Loucy (cell line): ENCODE measurements at regions not wholly inside any gene's neighbourhood (a gene's known extent, or its start where the extent isn't known, plus 50 kb on each side); places are given as distances from the start of the nearest gene placed in this dataset.

Experiments used
- H2AFZ ChIP-seq: fragments of 200-600 bp; sonication (generic); 2 replicates; pipeline ENCODE4 v1.6.0; 2016; ENCODE audit warnings: antibody characterized with exemption, mild to moderate bottlenecking, low read length, moderate library complexity
- H3F3A ChIP-seq: fragments of 200-600 bp; 2 replicates; pipeline ENCODE4 v1.6.0; 2016; ENCODE audit warnings: antibody characterized with exemption, low read depth, mild to moderate bottlenecking
- H3K27me3 ChIP-seq: fragments of 200-600 bp; sonication (generic); 2 replicates; pipeline ENCODE4 v1.6.1; 2014; ENCODE audit warnings: low read length, mild to moderate bottlenecking; ENCODE audit not compliant: insufficient read depth, poor library complexity, severe bottlenecking
- H3K36me3 ChIP-seq: fragments of 200-600 bp; sonication (generic); 2 replicates; pipeline ENCODE4 v1.6.1; 2016; ENCODE audit warnings: low read length; ENCODE audit not compliant: insufficient read depth
- H3K4me1 ChIP-seq: fragments of 200-600 bp; sonication (generic); 2 replicates; pipeline ENCODE4 v1.5.1; 2014; ENCODE audit warnings: low read length, mild to moderate bottlenecking; ENCODE audit not compliant: insufficient read depth, poor library complexity, severe bottlenecking
- H3K4me2 ChIP-seq: fragments of 200-600 bp; sonication (generic); 2 replicates; pipeline ENCODE4 v1.6.0; 2014; ENCODE audit warnings: antibody characterized with exemption, low read length, low read depth, mild to moderate bottlenecking; ENCODE audit not compliant: poor library complexity, severe bottlenecking
- H3K4me3 ChIP-seq: fragments of 200-600 bp; sonication (generic); 2 replicates; pipeline ENCODE4 v1.5.1; 2014; ENCODE audit warnings: low read length, mild to moderate bottlenecking, mixed read lengths; ENCODE audit not compliant: poor library complexity, severe bottlenecking
- H3K79me2 ChIP-seq: fragments of 200-600 bp; sonication (generic); 2 replicates; pipeline ENCODE4 v1.6.1; 2014; ENCODE audit warnings: low read length; ENCODE audit not compliant: insufficient read depth
- H3K9ac ChIP-seq: fragments of 200-600 bp; sonication (generic); 2 replicates; pipeline ENCODE4 v1.6.0; 2014; ENCODE audit warnings: mild to moderate bottlenecking, low read depth, low read length, moderate library complexity; ENCODE audit not compliant: poor library complexity, severe bottlenecking
- H3K9me2 ChIP-seq: fragments of 200-600 bp; sonication (generic); replicated peaks from 2 replicates; pipeline ENCODE4 v1.6.1; 2016; ENCODE audit warnings: low read depth, low read length, mixed read lengths
- H3K9me3 ChIP-seq: fragments of 200-600 bp; sonication (generic); 2 replicates; pipeline ENCODE4 v1.6.1; 2014; ENCODE audit warnings: mild to moderate bottlenecking, antibody characterized with exemption, low read length, low read depth; ENCODE audit not compliant: insufficient read depth
- H4K20me1 ChIP-seq: fragments of 200-600 bp; sonication (generic); 2 replicates; pipeline ENCODE4 v1.6.0; 2014; ENCODE audit warnings: antibody characterized with exemption, low read length, mild to moderate bottlenecking; ENCODE audit not compliant: insufficient read depth, poor library complexity, severe bottlenecking
- CTCF ChIP-seq: fragments of 200-600 bp; sonication (generic); conservative IDR thresholded peaks from 2 replicates; pipeline ENCODE4 v1.5.1; 2014; ENCODE audit warnings: mild to moderate bottlenecking, antibody characterized with exemption, low read length
- EZH2phosphoT487 ChIP-seq: fragments of 200-600 bp; IDR thresholded peaks from 2 replicates; pipeline ENCODE4 v1.6.1; 2018; ENCODE audit warnings: antibody characterized with exemption, mild to moderate bottlenecking, moderate library complexity, borderline replicate concordance

DNA sequence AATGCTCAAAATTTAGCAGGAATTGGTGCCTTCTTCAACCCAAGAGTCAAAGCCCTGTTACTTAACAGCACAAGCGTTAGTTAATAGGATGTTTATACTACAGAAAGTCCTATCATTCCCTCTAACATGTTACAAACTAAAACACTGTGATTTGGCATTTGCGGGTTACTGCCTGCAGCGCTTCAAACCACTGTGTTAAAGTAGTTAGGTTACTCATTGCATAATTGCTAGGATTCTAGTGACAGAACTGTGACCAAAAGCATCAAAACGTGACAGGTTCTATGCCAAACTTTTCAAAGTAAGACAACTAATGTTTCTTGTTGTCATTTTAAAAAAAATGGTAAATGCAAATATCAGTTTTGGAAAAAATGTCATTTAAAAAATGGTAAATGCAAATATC is 442.8 kb upstream of the ZFP42 start:
- Histone ChIP-seq H3K4me1 (no peaks in the 10 kb centered on the region), H3K9ac (no peak overlapping the region), H3F3A (no peaks in the 10 kb centered on the region), H3K79me2 (no peaks in the 10 kb centered on the region), H2AFZ (no peak overlapping the region), H3K36me3 (no peaks in the 10 kb centered on the region), H3K9me3 (no peaks in the 10 kb centered on the region; the same call in 1 of the 2 replicates), H3K4me2 (no peak overlapping the region), H3K9me2 (no peaks in the 10 kb centered on the region), H3K4me3 (no peak overlapping the region), H3K27me3 (no peaks in the 10 kb centered on the region), H4K20me1 (no peaks in the 10 kb centered on the region)
- TF ChIP-seq CTCF, result no peak
- TF ChIP-seq EZH2phosphoT487, result no peak

DNA sequence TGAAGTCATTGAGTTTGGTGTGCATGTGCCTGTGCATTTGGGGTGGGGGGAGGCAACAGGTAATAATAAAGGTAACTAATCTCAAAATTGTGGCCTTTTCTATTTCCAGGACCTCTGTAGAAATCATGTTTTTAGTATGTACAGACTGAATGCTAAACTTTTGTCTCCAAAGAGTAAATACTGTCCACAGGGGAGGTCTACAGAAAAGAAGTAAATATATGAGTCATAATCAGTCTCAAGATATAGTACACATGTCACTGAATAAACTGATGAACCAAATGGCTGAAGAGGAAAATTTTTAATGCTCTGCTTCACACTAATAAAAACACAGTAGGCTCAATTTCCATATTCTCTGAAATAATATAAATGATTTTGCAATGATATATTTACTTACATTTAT is 440.4 kb upstream of the ZFP42 start:
- TF ChIP-seq CTCF (no peak), EZH2phosphoT487 (no peak)
- Histone ChIP-seq H3K27me3 (no peaks in the 10 kb centered on the region), H3K79me2 (no peaks in the 10 kb centered on the region)

GRCh38 chr4:187558391-187558790 is 437.2 kb upstream of the ZFP42 start:
- Histone ChIP-seq H3K4me2 (no peak overlapping the region), H3K4me3 (no peak overlapping the region), H2AFZ (no peak overlapping the region), H3K9me2 (no peaks in the 10 kb centered on the region), H3K9ac (no peak overlapping the region), H4K20me1 (no peaks in the 10 kb centered on the region), H3F3A (no peaks in the 10 kb centered on the region), H3K79me2 (no peaks in the 10 kb centered on the region), H3K27me3 (no peaks in the 10 kb centered on the region), H3K9me3 (peaks cover 3% of the 10 kb centered on the region; the same call in 1 of the 2 replicates), H3K36me3 (no peaks in the 10 kb centered on the region), H3K4me1 (no peaks in the 10 kb centered on the region)
- TF ChIP-seq CTCF (no peak), EZH2phosphoT487 (no peak)

More for the DNA sequence above, 440.4 kb upstream of the ZFP42 start:
- H2AFZ ChIP-seq, result no peak overlapping the region
- no peaks in the 10 kb centered on the region for H3K9me2 ChIP-seq
- H3F3A ChIP-seq, result no peaks in the 10 kb centered on the region
- no peaks in the 10 kb centered on the region for H4K20me1 ChIP-seq
- no peaks in the 10 kb centered on the region for H3K36me3 ChIP-seq
- no peak overlapping the region for H3K4me3 ChIP-seq
- H3K4me1 ChIP-seq, result no peaks in the 10 kb centered on the region
- H3K4me2 ChIP-seq, result no peak overlapping the region
- H3K9me3 ChIP-seq, result peaks cover 3% of the 10 kb centered on the region; the same call in 1 of the 2 replicates
- H3K9ac ChIP-seq, result no peak overlapping the region
